PC-3 (cell line): ENCODE measurements at regions not wholly inside any gene's neighbourhood (a gene's known extent, or its start where the extent isn't known, plus 50 kb on each side); places are given as distances from the start of the nearest gene placed in this dataset.

ENCODE experiments used
- ATAC-seq: fragments of 200-7000 bp; cut with Tn5 transposase; 2 replicates; pipeline ENCODE4 v1.9.1; 2020; ENCODE audit warnings: mild to moderate bottlenecking, moderate library complexity
- BruUV-seq: library from RNA; stranded (reverse); fragments of 400-500 nt; replicated peaks from 2 replicates; lab custom pipeline; 2021; lab: Mats Ljungman, UMichigan
- CTCF ChIA-PET: fragments of 300-600 bp; sonication (Branson Sonifier 250); formaldehyde crosslinking; loops from one replicate; lab custom pipeline; 2022; ENCODE audit warnings: antibody characterized with exemption; lab: Charles Lee
- POLR2A ChIA-PET: fragments of 300-600 bp; sonication (Branson Sonifier 250); formaldehyde crosslinking; loops from one replicate; lab custom pipeline; 2022; ENCODE audit warnings: antibody characterized with exemption; ENCODE audit not compliant: unreplicated experiment; lab: Charles Lee
- DNase-seq: peaks from one replicate; pipeline ENCODE4 v3.0.0-alpha.2; 2015
- H2AFZ ChIP-seq: fragments of 300-600 bp; sonication (generic); 2 replicates; pipeline ENCODE4 v1.6.0; 2016; ENCODE audit warnings: antibody characterized with exemption, low read length
- H3F3A ChIP-seq: fragments of 300-600 bp; sonication (generic); one replicate; pipeline ENCODE4 v1.6.0; 2017; ENCODE audit warnings: antibody characterized with exemption, low read length, control low read depth, mild to moderate bottlenecking; ENCODE audit not compliant: unreplicated experiment
- H3K27ac ChIP-seq: fragments of 300-600 bp; sonication (generic); 2 replicates; pipeline ENCODE4 v1.5.1; 2016; ENCODE audit warnings: mild to moderate bottlenecking, low read length
- H3K27me3 ChIP-seq: fragments of 300-600 bp; sonication (generic); 2 replicates; pipeline ENCODE4 v1.6.1; 2016; ENCODE audit warnings: low read length, mixed read lengths
- H3K36me3 ChIP-seq: fragments of 300-600 bp; sonication (generic); 2 replicates; pipeline ENCODE4 v1.6.1; 2016; ENCODE audit warnings: low read depth, mixed run types, low read length, mixed read lengths
- H3K4me1 ChIP-seq: fragments of 300-600 bp; sonication (generic); 2 replicates; pipeline ENCODE4 v1.5.1; 2016; ENCODE audit warnings: low read length; ENCODE audit not compliant: insufficient read depth
- H3K4me2 ChIP-seq: fragments of 300-600 bp; sonication (generic); 2 replicates; pipeline ENCODE4 v1.6.0; 2016; ENCODE audit warnings: low read length
- H3K4me3 ChIP-seq: fragments of 300-600 bp; sonication (generic); 2 replicates; pipeline ENCODE4 v1.5.1; 2016; ENCODE audit warnings: mild to moderate bottlenecking, low read length, mixed read lengths
- H3K79me2 ChIP-seq: fragments of 300-600 bp; sonication (generic); 2 replicates; pipeline ENCODE4 v1.6.1; 2017; ENCODE audit warnings: low read length, mixed read lengths
- H3K9ac ChIP-seq: fragments of 300-600 bp; sonication (generic); 2 replicates; pipeline ENCODE4 v1.6.0; 2016; ENCODE audit warnings: mild to moderate bottlenecking, low read length
- H3K9me2 ChIP-seq: fragments of 300-600 bp; sonication (generic); replicated peaks from 2 replicates; pipeline ENCODE4 v1.6.1; 2016; ENCODE audit warnings: mixed run types, low read length, mixed read lengths
- H3K9me3 ChIP-seq: fragments of 300-600 bp; sonication (generic); 2 replicates; pipeline ENCODE4 v1.6.1; 2016; ENCODE audit warnings: low read length, mixed read lengths
- H4K20me1 ChIP-seq: fragments of 300-600 bp; sonication (generic); 2 replicates; pipeline ENCODE4 v1.6.1; 2016; ENCODE audit warnings: low read length, mixed read lengths
- CTCF ChIP-seq: fragments of 300-600 bp; sonication (generic); conservative IDR thresholded peaks from 2 replicates; pipeline ENCODE4 v1.5.1; 2017; ENCODE audit warnings: antibody characterized with exemption, low read depth, mild to moderate bottlenecking, low read length
- EZH2 ChIP-seq: fragments of 300-600 bp; sonication (generic); IDR thresholded peaks from one replicate; pipeline ENCODE4 v1.6.1; 2017; ENCODE audit warnings: antibody characterized with exemption, mild to moderate bottlenecking, low read length; ENCODE audit not compliant: unreplicated experiment
- EZH2phosphoT487 ChIP-seq: fragments of 300-600 bp; sonication (generic); IDR thresholded peaks from 2 replicates; pipeline ENCODE4 v1.6.1; 2018; ENCODE audit warnings: mild to moderate bottlenecking, antibody characterized with exemption, low read length, borderline replicate concordance
- intact Hi-C: fragments of 100-400 bp; cut with micrococcal nuclease; formaldehyde crosslinking; loops from 2 replicates; pipeline ENCODE4 v1.9.0; 2023

GRCh38 chr7:51367614-51367968 lies 51.0 kb upstream of the COBL start:
- BruUV-seq, result no TSS peak
- TF ChIP-seq CTCF, result no peak
- no peak for TF ChIP-seq EZH2
- no peak for TF ChIP-seq EZH2phosphoT487
- Histone ChIP-seq H3K9me2 (no peaks in the 10 kb centered on the region), H3F3A (no peaks in the 10 kb centered on the region), H3K4me3 (no peak overlapping the region), H3K9me3 (no peaks in the 10 kb centered on the region), H2AFZ (no peak overlapping the region), H3K4me2 (no peak overlapping the region), H3K79me2 (no peaks in the 10 kb centered on the region), H3K4me1 (no peaks in the 10 kb centered on the region), H3K9ac (no peak overlapping the region), H4K20me1 (no peaks in the 10 kb centered on the region), H3K27ac (no peak overlapping the region), H3K27me3 (no peaks in the 10 kb centered on the region), H3K36me3 (no peaks in the 10 kb centered on the region)
- CTCF ChIA-PET, result interaction anchor here (1.0 to 2.2 kb wide), 3 partner anchors 142 to 207 kb away, joined by 4 to 50 read pairs (median 9); no protein-coding TSS in a partner anchor
- ATAC-seq (no peak), DNase-seq (no peak)
- POLR2A ChIA-PET, result no interaction called here
- intact Hi-C loops, result loop anchor here (1.0 kb wide), 2 partner anchors 114 to 205 kb away; no protein-coding TSS in a partner anchor

DNA sequence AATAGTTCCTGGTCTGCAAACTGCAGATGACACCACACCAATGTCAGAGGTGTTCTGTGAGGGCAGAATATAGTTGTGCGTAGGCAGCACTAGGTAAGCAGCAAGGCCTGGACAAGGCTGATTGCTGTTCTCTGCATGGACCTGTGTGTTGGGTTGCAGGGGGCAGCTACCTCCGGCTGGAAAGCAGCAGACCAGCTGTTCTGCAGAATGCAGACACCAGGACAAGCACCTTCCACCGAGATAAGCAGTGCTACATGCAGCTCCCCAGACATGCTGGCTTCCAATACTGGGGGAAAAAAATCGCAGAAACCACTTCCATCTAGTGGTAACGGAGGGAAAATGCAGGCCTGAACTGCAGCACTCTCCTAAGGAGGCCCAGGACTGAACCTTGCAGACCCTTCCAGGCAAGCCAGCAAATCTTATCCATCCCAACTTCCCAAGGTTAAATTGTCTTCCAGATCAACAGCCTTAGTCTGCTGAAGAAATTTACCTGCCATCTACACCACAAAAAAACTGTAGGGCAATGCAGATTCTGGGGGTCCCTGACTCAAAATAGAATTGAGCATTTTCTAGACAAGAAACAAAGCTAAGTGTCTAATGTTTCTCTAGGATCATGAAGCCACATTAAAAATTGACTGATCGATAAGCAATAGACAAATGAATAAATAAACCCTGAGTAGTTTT lies 50.5 kb upstream of the COBL start:
- H3K4me2 ChIP-seq, result no peak overlapping the region
- ChIA-PET POLR2A (no interaction called here), CTCF (interaction anchor here (0.6 to 2.2 kb wide), 6 partner anchors 17 to 544 kb away, joined by 3 to 50 read pairs (median 4); no protein-coding TSS in a partner anchor)
- peak; percentile 75 for DNase-seq
- H2AFZ ChIP-seq, result no peak overlapping the region
- no peak overlapping the region for H3K4me3 ChIP-seq
- H3K36me3 ChIP-seq, result no peaks in the 10 kb centered on the region
- no peak overlapping the region for H3K9ac ChIP-seq
- no peaks in the 10 kb centered on the region for H4K20me1 ChIP-seq
- no peak for TF ChIP-seq EZH2
- TF ChIP-seq CTCF, result peak; percentile 84
- BruUV-seq, result no TSS peak
- H3F3A ChIP-seq, result no peaks in the 10 kb centered on the region
- intact Hi-C loops, result loop anchor here (1.0 kb wide), 2 partner anchors 114 to 205 kb away; no protein-coding TSS in a partner anchor
- peak; percentile 96 for ATAC-seq
- H3K27ac ChIP-seq, result no peak overlapping the region
- H3K9me3 ChIP-seq, result no peaks in the 10 kb centered on the region
- H3K4me1 ChIP-seq, result no peaks in the 10 kb centered on the region
- H3K9me2 ChIP-seq, result no peaks in the 10 kb centered on the region
- H3K27me3 ChIP-seq, result no peaks in the 10 kb centered on the region
- H3K79me2 ChIP-seq, result no peaks in the 10 kb centered on the region
